ENCODE measurements at regions not wholly inside any gene's neighbourhood (a gene's known extent, or its start where the extent isn't known, plus 50 kb on each side); places are given as distances from the start of the nearest gene placed in this dataset.

DNA sequence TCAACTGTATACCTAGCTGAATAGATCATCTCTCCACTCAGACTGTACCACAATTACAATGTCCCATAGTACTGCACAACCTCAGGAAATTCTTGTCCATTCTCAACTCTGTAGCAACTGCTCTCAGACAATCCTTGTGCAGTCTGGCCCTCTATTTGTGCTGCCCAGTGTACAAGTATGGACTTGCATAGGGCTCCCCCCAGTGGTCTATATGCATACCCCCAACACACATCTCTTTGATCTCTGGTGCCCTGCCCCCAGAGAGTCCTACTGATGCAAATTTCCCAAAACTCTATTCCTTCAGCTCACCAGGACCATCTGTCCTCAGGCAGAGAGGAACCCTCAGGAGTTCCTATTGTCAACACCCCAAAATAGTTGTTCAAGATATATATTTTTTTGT, 205.3 kb downstream of the SLCO4C1 start:
- no peaks in the 10 kb centered on the region for H3K27me3 ChIP-seq (ENCODE audit: insufficient read depth, low read length)
- peaks cover 0 to 3% (median 0%) of the 10 kb centered on the region in 8 donors for H3K9me3 Mint-ChIP-seq
- H3K36me3 Mint-ChIP-seq = no peaks in the 10 kb centered on the region
- no peak for DNase-seq
- H3K27me3 Mint-ChIP-seq = no peaks in the 10 kb centered on the region
- intact Hi-C loops (cut with micrococcal nuclease) = no loop called here
- no peaks in the 10 kb centered on the region for H3K4me1 Mint-ChIP-seq
- ChIA-PET CTCF (ENCODE audit: partially characterized antibody) (no interaction called here), POLR2A (ENCODE audit: partially characterized antibody) (no interaction called here)
- no peak overlapping the region for H3K4me3 ChIP-seq (ENCODE audit: low read length in 2 of 2)
- no peak overlapping the region for H3K4me3 Mint-ChIP-seq
- no peaks in the 10 kb centered on the region for H3K36me3 ChIP-seq (ENCODE audit: insufficient read depth, low read length)
- no peak overlapping the region for H3K27ac Mint-ChIP-seq
- H3K9me3 ChIP-seq (ENCODE audit: control insufficient read depth in 1 of 2, low read length in 2 of 2) = no peaks in the 10 kb centered on the region
- no peaks in the 10 kb centered on the region for H3K4me1 ChIP-seq (ENCODE audit: insufficient read depth, low read length)
- no peak overlapping the region for H3K27ac ChIP-seq (ENCODE audit: low read depth, low read length)

DNA sequence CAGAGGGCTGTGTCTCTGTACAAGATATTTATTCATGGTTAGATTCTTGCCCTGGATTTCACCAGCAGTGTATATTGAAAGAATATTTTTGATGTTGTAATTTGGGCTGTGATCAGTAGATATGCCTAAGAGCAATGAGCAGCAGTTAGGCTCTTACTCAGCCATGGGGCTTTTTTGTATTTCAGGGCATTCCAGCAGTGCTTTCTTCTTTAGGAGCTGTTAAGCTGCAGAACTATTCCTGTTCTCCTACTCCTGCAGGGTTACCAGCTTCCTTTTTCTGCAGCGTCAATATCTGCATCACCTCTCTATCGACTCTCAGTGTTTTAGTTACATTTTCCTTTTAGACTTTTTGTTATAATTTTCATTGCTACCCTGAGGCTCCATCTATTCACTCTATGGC, 206.2 kb downstream of the SLCO4C1 start:
- H3K27me3 Mint-ChIP-seq = no peaks in the 10 kb centered on the region
- H3K4me1 Mint-ChIP-seq = no peaks in the 10 kb centered on the region
- no peak overlapping the region for H3K4me3 ChIP-seq (ENCODE audit: low read length in 2 of 2)
- no peak overlapping the region for H3K27ac Mint-ChIP-seq
- no peak overlapping the region for H3K4me3 Mint-ChIP-seq
- no peak for DNase-seq
- no peak overlapping the region for H3K27ac ChIP-seq (ENCODE audit: low read depth, low read length)
- H3K36me3 Mint-ChIP-seq = no peaks in the 10 kb centered on the region
- H3K9me3 Mint-ChIP-seq = peaks cover 0 to 3% (median under 1%) of the 10 kb centered on the region in 8 donors
- no peaks in the 10 kb centered on the region for H3K9me3 ChIP-seq (ENCODE audit: control insufficient read depth in 1 of 2, low read length in 2 of 2)
- intact Hi-C loops (cut with micrococcal nuclease) = no loop called here
- ChIA-PET POLR2A (ENCODE audit: partially characterized antibody) (no interaction called here), CTCF (ENCODE audit: partially characterized antibody) (no interaction called here)
- no peaks in the 10 kb centered on the region for H3K27me3 ChIP-seq (ENCODE audit: insufficient read depth, low read length)
- H3K4me1 ChIP-seq (ENCODE audit: insufficient read depth, low read length) = no peaks in the 10 kb centered on the region
- H3K36me3 ChIP-seq (ENCODE audit: insufficient read depth, low read length) = no peaks in the 10 kb centered on the region

DNA sequence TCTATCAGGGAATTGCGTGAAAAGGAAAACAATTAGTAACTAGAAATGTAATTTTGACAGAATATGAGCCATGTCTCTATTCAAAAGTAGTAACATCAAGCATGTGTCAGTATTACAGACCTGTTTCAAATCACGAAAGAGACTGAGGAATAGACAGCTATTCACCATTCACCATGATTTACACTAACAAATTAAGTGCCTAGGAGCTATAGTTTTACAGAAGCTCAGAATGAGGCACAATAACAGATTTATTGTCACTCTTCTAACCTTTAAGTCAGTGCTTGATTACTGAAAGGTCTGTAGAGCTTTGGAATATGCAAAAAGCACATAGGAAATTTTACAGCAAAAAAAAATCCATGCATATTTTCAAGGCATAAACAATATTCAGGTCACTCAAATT, 208.2 kb downstream of the SLCO4C1 start:
- H3K4me3 Mint-ChIP-seq = no peak overlapping the region
- ChIA-PET POLR2A (ENCODE audit: partially characterized antibody) (no interaction called here), CTCF (ENCODE audit: partially characterized antibody) (no interaction called here)
- no peaks in the 10 kb centered on the region for H3K36me3 Mint-ChIP-seq
- H3K27ac Mint-ChIP-seq = no peak overlapping the region
- H3K36me3 ChIP-seq (ENCODE audit: insufficient read depth, low read length) = no peaks in the 10 kb centered on the region
- H3K9me3 ChIP-seq (ENCODE audit: control insufficient read depth in 1 of 2, low read length in 2 of 2) = no peaks in the 10 kb centered on the region
- no peaks in the 10 kb centered on the region for H3K4me1 ChIP-seq (ENCODE audit: insufficient read depth, low read length)
- no peaks in the 10 kb centered on the region for H3K27me3 ChIP-seq (ENCODE audit: insufficient read depth, low read length)
- DNase-seq = no peak
- intact Hi-C loops (cut with micrococcal nuclease) = no loop called here
- peaks cover 0 to 12% (median 2%) of the 10 kb centered on the region in 8 donors for H3K9me3 Mint-ChIP-seq
- no peak overlapping the region for H3K4me3 ChIP-seq (ENCODE audit: low read length in 2 of 2)
- no peak overlapping the region for H3K27ac ChIP-seq (ENCODE audit: low read depth, low read length)
- H3K4me1 Mint-ChIP-seq = no peaks in the 10 kb centered on the region
- no peaks in the 10 kb centered on the region for H3K27me3 Mint-ChIP-seq

DNA sequence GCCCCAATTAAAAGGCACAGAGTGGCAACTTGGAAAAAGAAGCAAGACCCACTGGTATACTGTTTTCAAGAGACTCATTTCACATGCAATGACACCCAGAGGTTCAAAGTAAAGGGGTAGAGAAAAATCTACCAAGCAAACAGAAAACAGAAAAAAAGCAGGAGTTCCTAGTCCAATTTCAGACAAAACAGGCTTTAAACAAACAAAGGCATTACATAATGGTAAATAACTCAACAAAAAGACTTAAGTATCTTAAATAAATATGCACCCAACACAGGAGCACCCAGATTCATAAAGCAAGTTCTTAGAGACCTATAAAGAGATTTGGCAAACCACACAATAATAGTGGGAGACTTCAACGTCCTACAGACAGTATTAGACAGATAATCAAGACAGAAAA, 215.8 kb downstream of the SLCO4C1 start:
- H3K27me3 Mint-ChIP-seq = no peaks in the 10 kb centered on the region
- Histone ChIP-seq H3K27me3 (ENCODE audit: insufficient read depth, low read length) (no peaks in the 10 kb centered on the region), H3K27ac (ENCODE audit: low read depth, low read length) (no peak overlapping the region), H3K9me3 (ENCODE audit: control insufficient read depth in 1 of 2, low read length in 2 of 2) (no peaks in the 10 kb centered on the region), H3K4me3 (ENCODE audit: low read length in 2 of 2) (no peak overlapping the region), H3K4me1 (ENCODE audit: insufficient read depth, low read length) (no peaks in the 10 kb centered on the region), H3K36me3 (ENCODE audit: insufficient read depth, low read length) (no peaks in the 10 kb centered on the region)
- H3K36me3 Mint-ChIP-seq = no peaks in the 10 kb centered on the region
- ChIA-PET CTCF (ENCODE audit: partially characterized antibody) (no interaction called here), POLR2A (ENCODE audit: partially characterized antibody) (no interaction called here)
- no peak overlapping the region for H3K27ac Mint-ChIP-seq
- H3K4me3 Mint-ChIP-seq = no peak overlapping the region
- no peak for DNase-seq
- intact Hi-C loops (cut with micrococcal nuclease) = no loop called here
- peaks cover 0 to 11% (median 5%) of the 10 kb centered on the region in 8 donors for H3K9me3 Mint-ChIP-seq
- no peaks in the 10 kb centered on the region for H3K4me1 Mint-ChIP-seq

DNA sequence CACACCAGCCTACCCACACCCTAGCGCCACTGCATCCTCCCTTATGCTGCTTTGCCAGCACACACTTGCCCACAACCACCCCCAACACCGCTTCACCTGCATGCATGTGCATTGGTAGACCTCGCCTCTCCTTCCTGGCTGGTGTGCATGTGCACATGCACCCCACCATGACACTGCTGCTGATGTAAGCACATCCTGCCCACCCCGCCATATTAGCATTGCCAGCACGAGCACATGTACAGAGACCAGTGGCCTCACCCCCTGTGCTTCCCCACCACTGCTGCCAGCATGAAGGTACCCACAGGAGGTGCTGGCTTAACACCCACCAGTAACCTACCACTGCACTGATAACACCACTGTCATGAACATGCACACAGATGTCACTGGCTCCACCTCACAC, 218.2 kb downstream of the SLCO4C1 start:
- Mint-ChIP-seq H3K4me3 (no peak overlapping the region), H3K27ac (no peak overlapping the region), H3K4me1 (no peaks in the 10 kb centered on the region), H3K36me3 (no peaks in the 10 kb centered on the region), H3K27me3 (no peaks in the 10 kb centered on the region), H3K9me3 (peaks cover 0 to 9% (median 2%) of the 10 kb centered on the region in 8 donors)
- no peaks in the 10 kb centered on the region for H3K27me3 ChIP-seq (ENCODE audit: insufficient read depth, low read length)
- intact Hi-C loops (cut with micrococcal nuclease) = no loop called here
- no peak overlapping the region for H3K4me3 ChIP-seq (ENCODE audit: low read length in 2 of 2)
- ChIA-PET POLR2A (ENCODE audit: partially characterized antibody) (no interaction called here), CTCF (ENCODE audit: partially characterized antibody) (no interaction called here)
- H3K9me3 ChIP-seq (ENCODE audit: control insufficient read depth in 1 of 2, low read length in 2 of 2) = no peaks in the 10 kb centered on the region
- DNase-seq = no peak
- no peak overlapping the region for H3K27ac ChIP-seq (ENCODE audit: low read depth, low read length)
- no peaks in the 10 kb centered on the region for H3K4me1 ChIP-seq (ENCODE audit: insufficient read depth, low read length)
- no peaks in the 10 kb centered on the region for H3K36me3 ChIP-seq (ENCODE audit: insufficient read depth, low read length)

DNA sequence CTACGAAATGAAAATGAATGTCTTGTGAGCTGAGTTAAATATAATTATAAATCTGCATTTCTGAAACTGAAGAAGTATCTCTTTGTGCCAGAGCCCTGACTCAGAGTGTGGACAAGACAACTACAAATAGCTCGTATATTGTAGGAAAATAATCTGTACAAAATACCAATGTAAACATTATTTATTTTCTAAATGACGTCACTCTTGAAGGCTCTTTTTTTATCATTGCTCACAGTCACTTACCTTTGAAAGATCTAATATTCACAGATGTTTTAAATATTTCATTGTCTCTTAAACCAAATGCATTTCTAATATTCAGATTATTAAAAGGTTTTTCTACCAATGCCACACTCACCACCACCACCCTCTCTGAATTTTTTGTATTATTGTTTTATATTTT, 226.1 kb downstream of the SLCO4C1 start:
- no peak overlapping the region for H3K4me3 ChIP-seq (ENCODE audit: low read length in 2 of 2)
- Mint-ChIP-seq H3K36me3 (no peaks in the 10 kb centered on the region), H3K9me3 (peaks cover 0 to 2% (median 0%) of the 10 kb centered on the region in 8 donors), H3K4me1 (no peaks in the 10 kb centered on the region), H3K27ac (no peak overlapping the region), H3K4me3 (no peak overlapping the region), H3K27me3 (peaks cover 0 to 3% of the 10 kb centered on the region in 2 donors)
- POLR2A ChIA-PET (ENCODE audit: partially characterized antibody) = no interaction called here
- CTCF ChIA-PET (ENCODE audit: partially characterized antibody) = no interaction called here
- H3K36me3 ChIP-seq (ENCODE audit: insufficient read depth, low read length) = no peaks in the 10 kb centered on the region
- no peaks in the 10 kb centered on the region for H3K4me1 ChIP-seq (ENCODE audit: insufficient read depth, low read length)
- no peak overlapping the region for H3K27ac ChIP-seq (ENCODE audit: low read depth, low read length)
- no peaks in the 10 kb centered on the region for H3K9me3 ChIP-seq (ENCODE audit: control insufficient read depth in 1 of 2, low read length in 2 of 2)
- intact Hi-C loops (cut with micrococcal nuclease) = no loop called here
- no peak for DNase-seq
- no peaks in the 10 kb centered on the region for H3K27me3 ChIP-seq (ENCODE audit: insufficient read depth, low read length)

DNA sequence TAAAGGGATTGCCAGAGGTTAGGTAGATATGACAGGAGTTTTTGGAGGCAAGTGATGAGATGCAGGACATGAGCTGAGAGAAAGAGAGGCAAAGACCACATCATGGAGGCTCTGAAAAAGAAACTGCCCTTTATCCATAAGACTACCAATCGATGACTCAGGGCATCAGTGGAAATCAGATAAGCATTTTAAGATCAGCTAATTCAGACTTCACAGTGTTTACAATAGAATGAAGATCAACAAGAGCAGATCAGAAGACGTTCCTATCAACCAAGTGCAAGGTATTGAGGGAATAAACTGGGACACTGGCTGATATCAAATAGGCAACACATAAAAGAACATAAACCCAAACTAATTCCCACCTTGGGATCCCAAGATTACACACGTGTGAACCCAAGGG, 227.2 kb downstream of the SLCO4C1 start:
- Mint-ChIP-seq H3K9me3 (peaks cover 0 to 2% (median 0%) of the 10 kb centered on the region in 8 donors), H3K36me3 (no peaks in the 10 kb centered on the region), H3K4me3 (no peak overlapping the region), H3K27me3 (peaks cover 0 to 3% of the 10 kb centered on the region in 2 donors), H3K4me1 (no peaks in the 10 kb centered on the region), H3K27ac (no peak overlapping the region)
- Histone ChIP-seq H3K4me1 (ENCODE audit: insufficient read depth, low read length) (no peaks in the 10 kb centered on the region), H3K27ac (ENCODE audit: low read depth, low read length) (no peak overlapping the region), H3K4me3 (ENCODE audit: low read length in 2 of 2) (no peak overlapping the region), H3K27me3 (ENCODE audit: insufficient read depth, low read length) (no peaks in the 10 kb centered on the region), H3K36me3 (ENCODE audit: insufficient read depth, low read length) (no peaks in the 10 kb centered on the region), H3K9me3 (ENCODE audit: control insufficient read depth in 1 of 2, low read length in 2 of 2) (no peaks in the 10 kb centered on the region)
- intact Hi-C loops (cut with micrococcal nuclease) = no loop called here
- ChIA-PET CTCF (ENCODE audit: partially characterized antibody) (no interaction called here), POLR2A (ENCODE audit: partially characterized antibody) (no interaction called here)
- DNase-seq = no peak

DNA sequence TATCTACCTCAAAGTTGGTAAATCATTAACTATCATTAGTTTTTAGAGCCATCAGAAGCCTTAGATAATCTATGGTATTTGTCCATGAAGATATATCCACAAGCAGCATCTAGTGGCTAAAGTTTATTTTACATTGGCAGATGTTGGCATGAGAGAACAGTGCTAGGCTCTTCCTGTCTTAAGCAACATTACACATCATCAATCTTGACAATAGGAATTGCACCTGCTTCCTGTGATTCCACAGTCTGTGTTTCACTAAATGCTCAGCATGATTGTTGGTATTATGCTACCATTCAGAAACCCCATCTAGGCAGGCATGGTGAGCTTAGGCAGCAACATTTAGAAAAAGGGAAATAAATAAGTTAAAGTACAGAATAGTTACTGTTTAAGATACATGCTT, 246.6 kb downstream of the SLCO4C1 start:
- ChIA-PET POLR2A (ENCODE audit: partially characterized antibody) (no interaction called here), CTCF (ENCODE audit: partially characterized antibody) (no interaction called here)
- Histone ChIP-seq H3K4me3 (ENCODE audit: low read length in 2 of 2) (no peak overlapping the region), H3K36me3 (ENCODE audit: insufficient read depth, low read length) (no peaks in the 10 kb centered on the region), H3K27ac (ENCODE audit: low read depth, low read length) (no peak overlapping the region), H3K27me3 (ENCODE audit: insufficient read depth, low read length) (no peaks in the 10 kb centered on the region), H3K4me1 (ENCODE audit: insufficient read depth, low read length) (no peaks in the 10 kb centered on the region), H3K9me3 (ENCODE audit: control insufficient read depth in 1 of 2, low read length in 2 of 2) (no peaks in the 10 kb centered on the region)
- no peak overlapping the region for H3K27ac Mint-ChIP-seq
- intact Hi-C loops (cut with micrococcal nuclease) = no loop called here
- H3K36me3 Mint-ChIP-seq = no peaks in the 10 kb centered on the region
- DNase-seq = no peak
- H3K9me3 Mint-ChIP-seq = peaks cover 0 to 6% (median 2%) of the 10 kb centered on the region in 8 donors
- H3K27me3 Mint-ChIP-seq = no peaks in the 10 kb centered on the region
- H3K4me3 Mint-ChIP-seq = no peak overlapping the region
- no peaks in the 10 kb centered on the region for H3K4me1 Mint-ChIP-seq
